ENCODE measurements at regions not wholly inside any gene's neighbourhood (a gene's known extent, or its start where the extent isn't known, plus 50 kb on each side); places are given as distances from the start of the nearest gene placed in this dataset.

DNA sequence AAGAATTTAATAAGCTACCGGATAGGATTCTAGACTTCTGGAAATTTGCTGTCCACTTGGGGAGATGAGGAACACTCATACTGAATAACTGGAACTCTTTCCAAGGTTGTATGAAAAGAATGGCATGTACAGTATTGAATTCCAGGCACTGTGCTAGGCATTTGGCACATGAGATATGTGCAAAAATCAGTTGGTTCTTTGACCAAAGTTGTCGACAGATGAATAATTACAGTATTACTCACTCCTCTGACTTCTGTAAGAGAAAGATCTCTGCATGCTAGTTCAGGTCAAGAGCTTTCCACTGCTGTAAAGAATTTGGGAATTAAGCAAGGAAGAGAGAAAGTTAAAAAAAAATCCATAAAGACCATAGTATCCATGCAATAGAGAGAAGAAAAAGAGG is 764.7 kb downstream of the BCL11B start:
- TF ChIP-seq, protein P1, sequence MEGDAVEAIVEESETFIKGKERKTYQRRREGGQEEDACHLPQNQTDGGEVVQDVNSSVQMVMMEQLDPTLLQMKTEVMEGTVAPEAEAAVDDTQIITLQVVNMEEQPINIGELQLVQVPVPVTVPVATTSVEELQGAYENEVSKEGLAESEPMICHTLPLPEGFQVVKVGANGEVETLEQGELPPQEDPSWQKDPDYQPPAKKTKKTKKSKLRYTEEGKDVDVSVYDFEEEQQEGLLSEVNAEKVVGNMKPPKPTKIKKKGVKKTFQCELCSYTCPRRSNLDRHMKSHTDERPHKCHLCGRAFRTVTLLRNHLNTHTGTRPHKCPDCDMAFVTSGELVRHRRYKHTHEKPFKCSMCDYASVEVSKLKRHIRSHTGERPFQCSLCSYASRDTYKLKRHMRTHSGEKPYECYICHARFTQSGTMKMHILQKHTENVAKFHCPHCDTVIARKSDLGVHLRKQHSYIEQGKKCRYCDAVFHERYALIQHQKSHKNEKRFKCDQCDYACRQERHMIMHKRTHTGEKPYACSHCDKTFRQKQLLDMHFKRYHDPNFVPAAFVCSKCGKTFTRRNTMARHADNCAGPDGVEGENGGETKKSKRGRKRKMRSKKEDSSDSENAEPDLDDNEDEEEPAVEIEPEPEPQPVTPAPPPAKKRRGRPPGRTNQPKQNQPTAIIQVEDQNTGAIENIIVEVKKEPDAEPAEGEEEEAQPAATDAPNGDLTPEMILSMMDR (IDR thresholded peaks at IDR 0.05), result no peak
- TF ChIP-seq EP300 (IDR thresholded peaks at IDR 0.05) (no peak), POLR2A (IDR thresholded peaks at IDR 0.05) (no peak)

All from suprapubic skin (tissue), 3 donors.